DMS53 treated with DMSO at 0.1 percent for 48 hours (cell line): ENCODE measurements at regions not wholly inside any gene's neighbourhood (a gene's known extent, or its start where the extent isn't known, plus 50 kb on each side); places are given as distances from the start of the nearest gene placed in this dataset.

Experiments used
- DNase-seq: peaks from one replicate; lab custom pipeline; 2025; ENCODE audit not compliant: unreplicated experiment; lab: John Stamatoyannopoulos, UW

GRCh38 chr10:123552760-123553554, 113.2 kb upstream of the GPR26 start:
- DNase-seq = no peak

GRCh38 chr10:123553810-123554430, 112.2 kb upstream of the GPR26 start:
- no peak for DNase-seq

GRCh38 chr10:123554656-123555055, 111.5 kb upstream of the GPR26 start:
- DNase-seq = no peak

GRCh38 chr10:123555616-123556015, 110.5 kb upstream of the GPR26 start:
- DNase-seq = no peak

- DNase-seq = no peak
Observed at GRCh38 chr10:123556049-123556448, 110.1 kb upstream of the GPR26 start.

- DNase-seq = no peak
Observed at GRCh38 chr10:123556736-123557135, 109.4 kb upstream of the GPR26 start.

GRCh38 chr10:123557366-123558108, 108.6 kb upstream of the GPR26 start:
- DNase-seq = no peak

- DNase-seq = no peak
Observed at GRCh38 chr10:123558651-123559050, 107.5 kb upstream of the GPR26 start.

GRCh38 chr10:123559066-123559822, 106.9 kb upstream of the GPR26 start:
- peak; percentile 21 for DNase-seq

- no peak for DNase-seq
Observed at GRCh38 chr10:123559823-123560092, 106.4 kb upstream of the GPR26 start.

GRCh38 chr10:123560301-123561140, 105.6 kb upstream of the GPR26 start:
- DNase-seq = no peak

GRCh38 chr10:123561141-123561440, 105.1 kb upstream of the GPR26 start:
- no peak for DNase-seq

GRCh38 chr10:123562387-123562786, 103.8 kb upstream of the GPR26 start:
- DNase-seq = no peak

GRCh38 chr10:123562811-123563580, 103.2 kb upstream of the GPR26 start:
- no peak for DNase-seq

GRCh38 chr10:123563581-123563855, 102.6 kb upstream of the GPR26 start:
- DNase-seq = no peak

- DNase-seq = no peak
Observed at GRCh38 chr10:123563994-123564393, 102.2 kb upstream of the GPR26 start.

GRCh38 chr10:123564631-123565030, 101.5 kb upstream of the GPR26 start:
- no peak for DNase-seq

GRCh38 chr10:123565691-123566660, 100.2 kb upstream of the GPR26 start:
- DNase-seq = no peak
